PFSK-1 (cell line): ENCODE measurements at regions not wholly inside any gene's neighbourhood (a gene's known extent, or its start where the extent isn't known, plus 50 kb on each side); places are given as distances from the start of the nearest gene placed in this dataset.

Experiments used
- FOXP2 ChIP-seq: optimal IDR thresholded peaks from 2 replicates; pipeline ENCODE3; 2011; ENCODE audit warnings: borderline replicate concordance, control low read depth, inconsistent platforms; ENCODE audit not compliant: insufficient read depth; ENCODE audit errors: extremely low read length, extremely low read depth
- POLR2AphosphoS5 ChIP-seq: IDR thresholded peaks from 2 replicates; pipeline ENCODE4 v1.6.1; 2012; ENCODE audit warnings: low read depth, mild to moderate bottlenecking, control low read depth, low read length, moderate library complexity
- REST ChIP-seq, 2 experiments: IDR thresholded peaks; 2 replicates each; pipeline versions ENCODE4 v1.6.1 to v1.8.0; 2011 to 2012; ENCODE audit warnings: low read depth in 2 of 2, low read length in 2 of 2, control low read depth in 1 of 2, inconsistent platforms in 1 of 2, mild to moderate bottlenecking in 1 of 2, moderate library complexity in 1 of 2; ENCODE audit not compliant: insufficient read depth in 1 of 2
- SIN3A ChIP-seq: IDR thresholded peaks from 2 replicates; pipeline ENCODE4 v1.6.1; 2012; ENCODE audit warnings: mild to moderate bottlenecking, low read length, moderate library complexity, borderline replicate concordance; ENCODE audit not compliant: insufficient read depth
- TAF1 ChIP-seq: IDR thresholded peaks from 2 replicates; pipeline ENCODE4 v1.6.1; 2012; ENCODE audit warnings: low read length, control low read depth, borderline replicate concordance; ENCODE audit not compliant: insufficient read depth

DNA sequence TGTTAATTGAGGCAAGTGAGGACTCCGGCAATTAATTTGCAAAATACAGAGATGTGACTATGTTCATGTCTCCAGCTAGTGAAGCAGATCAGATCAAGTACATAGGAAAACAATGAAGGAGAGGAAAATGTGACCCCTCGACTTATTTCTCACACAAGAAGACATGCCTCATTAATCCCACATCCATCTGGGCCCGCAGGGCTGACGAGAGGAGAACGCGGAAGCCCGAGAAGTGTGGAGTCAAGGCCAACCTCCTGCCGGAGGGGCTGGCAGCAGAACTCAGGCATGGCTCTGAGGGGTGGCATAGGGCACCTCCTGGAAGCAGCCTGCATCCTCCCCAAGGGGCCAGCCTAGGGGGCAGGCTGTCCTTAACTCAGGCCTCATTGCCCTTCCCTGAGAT lies 54.4 kb downstream of the ZNF503 start:
- TF ChIP-seq POLR2AphosphoS5, result no peak

DNA sequence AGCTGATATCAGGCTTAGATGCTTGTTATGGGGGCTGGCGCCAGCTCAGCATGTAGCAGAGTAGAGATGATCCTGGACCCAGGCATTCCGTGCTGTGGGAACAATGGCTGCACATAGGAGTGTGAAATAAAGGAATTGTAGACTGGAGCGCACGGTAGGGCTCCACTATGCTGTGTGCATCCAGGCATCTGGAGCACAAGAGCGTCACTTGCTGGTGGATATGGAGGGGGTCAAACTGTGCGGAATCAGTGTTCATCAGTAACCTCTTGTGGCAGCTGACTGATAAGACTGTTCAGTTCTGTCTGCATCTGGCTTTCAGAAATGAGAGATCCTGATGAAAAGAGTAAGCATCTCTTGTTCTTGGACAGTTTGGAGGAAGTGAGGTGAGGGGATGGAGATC lies 55.8 kb downstream of the ZNF503 start:
- no peak for TF ChIP-seq SIN3A
- TF ChIP-seq FOXP2, result no peak
- TF ChIP-seq POLR2AphosphoS5, result no peak
- TF ChIP-seq REST (IDR thresholded peaks at IDR 0.05; ENCODE audit: insufficient read depth in 1 of 2, low read depth in 2 of 2, low read length in 2 of 2), result no peak
- no peak for TF ChIP-seq TAF1

DNA sequence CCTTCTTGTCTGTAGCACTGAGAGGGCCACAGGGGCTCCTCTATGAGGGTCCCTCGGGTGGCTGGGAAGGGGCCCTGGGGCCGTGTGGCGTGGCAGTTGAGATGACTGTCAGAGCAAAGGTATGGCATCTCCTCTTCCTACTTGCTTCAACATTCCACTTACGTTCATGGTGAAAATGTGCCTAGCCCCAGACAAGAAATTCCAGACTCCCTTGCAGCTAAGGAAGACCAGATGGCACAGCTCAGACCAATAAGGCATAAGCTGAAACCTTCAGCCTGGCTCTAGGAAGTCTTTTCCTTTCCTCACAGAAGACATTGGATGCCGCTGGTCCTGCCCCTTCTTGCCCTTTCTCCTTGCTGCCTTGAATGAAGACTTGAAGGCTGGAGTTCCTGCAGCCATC lies 57.4 kb downstream of the ZNF503 start:
- TF ChIP-seq POLR2AphosphoS5 (no peak), REST (IDR thresholded peaks at IDR 0.05; ENCODE audit: insufficient read depth in 1 of 2, low read depth in 2 of 2, low read length in 2 of 2) (no peak), FOXP2 (no peak), SIN3A (no peak), TAF1 (no peak)

- no peak for TF ChIP-seq TAF1
- TF ChIP-seq POLR2AphosphoS5, result no peak
- TF ChIP-seq SIN3A, result no peak
- TF ChIP-seq FOXP2, result no peak
- TF ChIP-seq REST (IDR thresholded peaks at IDR 0.05; ENCODE audit: insufficient read depth in 1 of 2, low read depth in 2 of 2, low read length in 2 of 2), result no peak
Observed at GRCh38 chr10:75342397-75342796, 59.2 kb downstream of the ZNF503 start.

DNA sequence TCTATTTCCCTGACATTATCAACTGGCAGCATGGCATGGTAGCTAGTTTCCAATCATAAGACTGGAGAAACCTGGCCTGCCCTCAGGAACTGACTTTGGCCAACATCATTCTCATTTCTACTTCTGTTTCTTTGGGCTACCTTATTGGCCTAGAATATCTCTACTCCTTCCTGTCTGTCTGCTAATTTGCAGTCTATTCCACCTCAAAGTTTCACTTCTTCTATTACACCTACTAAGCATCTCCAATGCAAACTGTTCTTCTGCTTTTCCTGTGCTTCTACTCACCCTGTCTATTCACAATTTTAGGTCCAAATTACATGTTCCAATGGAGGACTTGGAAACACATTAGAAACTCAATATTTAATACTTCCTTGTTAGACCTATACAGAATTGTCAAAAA lies 65.6 kb downstream of the ZNF503 start:
- TF ChIP-seq FOXP2 (no peak), SIN3A (no peak), TAF1 (no peak), POLR2AphosphoS5 (no peak), REST (IDR thresholded peaks at IDR 0.05; ENCODE audit: insufficient read depth in 1 of 2, low read depth in 2 of 2, low read length in 2 of 2) (no peak)

GRCh38 chr10:75335191-75335590 lies 66.4 kb downstream of the ZNF503 start:
- TF ChIP-seq POLR2AphosphoS5 (no peak), REST (IDR thresholded peaks at IDR 0.05; ENCODE audit: insufficient read depth in 1 of 2, low read depth in 2 of 2, low read length in 2 of 2) (no peak), SIN3A (no peak), FOXP2 (no peak), TAF1 (no peak)
